K562 (cell line): ENCODE measurements at regions not wholly inside any gene's neighbourhood (a gene's known extent, or its start where the extent isn't known, plus 50 kb on each side); places are given as distances from the start of the nearest gene placed in this dataset.
A peak's percentile ranks its signal among the peaks of the same experiment; 100 is the strongest.

Experiments
- ATAC-seq: fragments of 200-7000 bp; cut with Tn5 transposase; 3 replicates; pipeline ENCODE4 v1.9.1; 2020; ENCODE audit warnings: moderate library complexity
- BruUV-seq: library from RNA; stranded (reverse); fragments of 400-500 nt; replicated peaks from 2 replicates; lab custom pipeline; 2021; lab: Mats Ljungman, UMichigan
- CTCF ChIA-PET: fragments of 300-600 bp; formaldehyde crosslinking; extraction: SDS; loops from one replicate; lab custom pipeline; 2021; ENCODE audit warnings: low intra/inter-chr PET ratio; lab: Yijun Ruan, JAX
- POLR2A ChIA-PET: fragments of 300-600, 350-650 bp; sonication (Branson Sonifier 250); formaldehyde crosslinking; extraction: SDS; loops from one replicate; lab custom pipeline; 2021; ENCODE audit warnings: antibody characterized with exemption, inconsistent platforms; lab: Yijun Ruan, JAX
- DNase-seq, 4 experiments: peaks; one replicate each; pipeline versions ENCODE4 v3.0.0 to v3.0.0-alpha.2; 2011 to 2018; ENCODE audit warnings: low spot score in 3 of 4, mixed read lengths in 3 of 4; ENCODE audit errors: extremely low read depth in 1 of 4
- FAIRE-seq: peaks from 2 replicates; lab custom pipeline; 2011; peaks lifted over from hg19 to GRCh38; lab: Jason Lieb, UNC
- H2AFZ ChIP-seq: 2 replicates; pipeline ENCODE4 v1.6.0; 2011; ENCODE audit warnings: low read depth, low read length, control low read depth, inconsistent platforms
- H3K27ac ChIP-seq: fragments of 200-600 bp; 3 replicates; pipeline ENCODE4 v1.8.0; 2011; ENCODE audit warnings: low read depth, mild to moderate bottlenecking, control low read depth, inconsistent platforms, low read length, moderate library complexity, mixed read lengths; ENCODE audit errors: extremely low read depth
- H3K27me3 ChIP-seq, 2 experiments: fragments of 300-600 bp in 1 of 2; 2 replicates in 1 of 2; 3 replicates in 1 of 2; pipeline versions ENCODE4 v1.6.0 to v1.8.0; 2011; ENCODE audit warnings: inconsistent platforms in 2 of 2, low read length in 2 of 2, mild to moderate bottlenecking in 1 of 2, mixed read lengths in 1 of 2, moderate library complexity in 1 of 2; ENCODE audit not compliant: control insufficient read depth in 2 of 2, insufficient read depth in 2 of 2
- H3K36me3 ChIP-seq: fragments of 300-600 bp; 3 replicates; pipeline ENCODE4 v1.8.0; 2011; ENCODE audit warnings: mild to moderate bottlenecking, low read length, inconsistent platforms; ENCODE audit not compliant: control insufficient read depth, insufficient read depth
- H3K4me1 ChIP-seq, 2 experiments: fragments of 200-600 bp in 1 of 2; replicated peaks in 1 of 2; 2 replicates in 1 of 2; 3 replicates in 1 of 2; pipeline versions ENCODE4 v1.5.1 to v1.8.0; 2011; ENCODE audit warnings: inconsistent platforms in 2 of 2, low read length in 2 of 2, mild to moderate bottlenecking in 1 of 2, mixed read lengths in 1 of 2, moderate library complexity in 1 of 2; ENCODE audit not compliant: control insufficient read depth in 2 of 2, insufficient read depth in 2 of 2
- H3K4me2 ChIP-seq: 2 replicates; pipeline ENCODE4 v1.6.1; 2011; ENCODE audit warnings: low read length, control low read depth, inconsistent platforms, mixed read lengths; ENCODE audit not compliant: insufficient read depth
- H3K4me3 ChIP-seq: fragments of 200-600 bp; sonication (generic), shearing (Covaris generic); 2 replicates; pipeline ENCODE4 v1.5.1; 2016; ENCODE audit warnings: control low read depth, inconsistent platforms
- H3K79me2 ChIP-seq: fragments of 200-600 bp; 3 replicates; pipeline ENCODE4 v1.8.0; 2011; ENCODE audit warnings: low read length, inconsistent platforms; ENCODE audit not compliant: control insufficient read depth, insufficient read depth
- H3K9ac ChIP-seq, 2 experiments: 2 replicates each; pipeline versions ENCODE4 v1.6.0 to v1.6.1; 2011; ENCODE audit warnings: low read depth in 2 of 2, low read length in 2 of 2, control low read depth in 1 of 2, inconsistent platforms in 1 of 2, mild to moderate bottlenecking in 1 of 2, mixed read lengths in 1 of 2; ENCODE audit not compliant: insufficient read depth in 1 of 2
- H3K9me1 ChIP-seq: one replicate; pipeline ENCODE4 v1.6.0; 2011; ENCODE audit warnings: inconsistent platforms, mild to moderate bottlenecking, low read length, moderate library complexity; ENCODE audit not compliant: control insufficient read depth, insufficient read depth
- H3K9me3 ChIP-seq: replicated peaks from 2 replicates; pipeline ENCODE4 v1.5.1; 2011; ENCODE audit warnings: low read depth, low read length, inconsistent platforms; ENCODE audit not compliant: control insufficient read depth, insufficient read depth
- H4K20me1 ChIP-seq: replicated peaks from 2 replicates; pipeline ENCODE4 v1.6.1; 2011; ENCODE audit warnings: low read length, inconsistent platforms, mixed read lengths; ENCODE audit not compliant: control insufficient read depth, insufficient read depth
- CBX3 ChIP-seq, 2 experiments: IDR thresholded peaks; 1 replicate in 1 of 2; 2 replicates in 1 of 2; pipeline ENCODE4 v1.6.1; 2012; ENCODE audit warnings: inconsistent platforms in 2 of 2, low read length in 2 of 2, borderline replicate concordance in 1 of 2, control low read depth in 1 of 2
- CBX5 ChIP-seq: IDR thresholded peaks from 2 replicates; pipeline ENCODE4 v1.6.1; 2014; ENCODE audit warnings: low read depth, borderline replicate concordance
- GATA2 ChIP-seq: sonication (generic); formaldehyde crosslinking; IDR thresholded peaks from 2 replicates; pipeline ENCODE4 v1.4.0; 2020; ENCODE audit warnings: mild to moderate bottlenecking, missing genetic modification reagents
- KDM4B ChIP-seq, 2 experiments: fragments of 450-650 bp in 1 of 2; sonication (generic) in 1 of 2; IDR thresholded peaks; 2 replicates each; pipeline ENCODE4 v1.6.1; 2016 to 2017; ENCODE audit warnings: borderline replicate concordance in 2 of 2, antibody characterized with exemption in 1 of 2, low read depth in 1 of 2, mild to moderate bottlenecking in 1 of 2
- NFRKB ChIP-seq: fragments of 450-650 bp; IDR thresholded peaks from 2 replicates; pipeline ENCODE4 v1.6.1; 2016; ENCODE audit warnings: low read depth
- ZFP30 ChIP-seq: fragments of 250-450 bp; sonication (Bioruptor Pico); IDR thresholded peaks from 2 replicates; pipeline ENCODE4 v1.8.0; 2022; ENCODE audit warnings: moderate library complexity, mild to moderate bottlenecking, inconsistent platforms, borderline replicate concordance
- WGBS: fragments of 100-300 bp; shearing (Covaris generic); methylation state at CpG from one replicate; pipeline ENCODE4 v1.1.6; 2016; ENCODE audit warnings: low coverage, mixed read lengths; ENCODE audit not compliant: insufficient coverage; ENCODE audit errors: missing lambda C conversion rate; 5-methylcytosine and 5-hydroxymethylcytosine counted together
- in situ Hi-C: fragments of 300-500 bp; cut with MboI; formaldehyde crosslinking; loops from 4 replicates; pipeline ENCODE4 v1.15.0; 2018; ENCODE audit warnings: inconsistent platforms, mixed read lengths
- intact Hi-C: fragments of 100-400 bp; cut with micrococcal nuclease; formaldehyde crosslinking; loops from 2 replicates; pipeline ENCODE4 v1.14.2; 2022
- TF ChIP-seq, protein P1 (sequence below): fragments of 450-650 bp; IDR thresholded peaks from 2 replicates; pipeline ENCODE4 v1.6.1; 2018; ENCODE audit warnings: mild to moderate bottlenecking, low read depth; ENCODE audit not compliant: partially characterized antibody
- TF ChIP-seq, protein P2 (sequence below): fragments of 450-650 bp; IDR thresholded peaks from 2 replicates; pipeline ENCODE4 v1.6.1; 2018; ENCODE audit not compliant: partially characterized antibody
- TF ChIP-seq, protein P3 (sequence below), 2 experiments: fragments of 250-450 bp in 1 of 2; fragments of 450-650 bp in 1 of 2; sonication (Bioruptor Pico) in 1 of 2; IDR thresholded peaks; 2 replicates each; pipeline versions ENCODE4 v1.6.1 to v1.8.0; 2016 to 2021; ENCODE audit warnings: mild to moderate bottlenecking in 2 of 2, moderate library complexity in 2 of 2, missing compliant biosample characterization in 1 of 2, missing genetic modification characterization in 1 of 2

DNA sequence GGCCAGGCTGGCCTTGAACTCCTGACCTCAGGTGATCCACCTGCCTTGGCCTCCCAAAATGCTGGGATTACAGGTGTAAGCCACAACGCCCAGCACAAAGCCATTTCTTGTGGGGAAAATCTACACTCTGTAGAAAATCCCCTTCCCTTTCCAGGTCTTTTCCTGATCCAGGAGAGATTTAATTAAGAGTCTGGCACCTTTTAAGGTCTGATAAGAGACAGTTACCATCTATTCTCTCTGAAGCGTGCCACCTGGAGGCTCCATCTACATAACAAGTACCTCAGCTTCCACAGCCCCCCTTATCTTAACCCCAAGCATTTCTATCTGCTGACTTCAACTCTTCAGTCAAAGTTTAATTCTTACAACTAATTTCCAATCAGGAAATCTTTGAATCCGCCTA lies 71.4 kb upstream of the CDK20 start:
- H4K20me1 ChIP-seq, result no peaks in the 10 kb centered on the region
- H2AFZ ChIP-seq, result no peak overlapping the region
- ATAC-seq (no peak), FAIRE-seq (no peak), DNase-seq (no peak)
- H3K9me1 ChIP-seq, result no peaks in the 10 kb centered on the region
- H3K9me3 ChIP-seq, result no peaks in the 10 kb centered on the region
- TF ChIP-seq ZFP30, result no peak
- no peak for TF ChIP-seq NFRKB
- CTCF ChIA-PET, result no interaction called here
- intact Hi-C loops (loop anchor here (10.0 kb wide), 1 partner anchor 361 kb away; no protein-coding TSS in a partner anchor), in situ Hi-C loops (no loop called here)
- H3K27ac ChIP-seq, result no peak overlapping the region
- no peaks in the 10 kb centered on the region for H3K27me3 ChIP-seq
- H3K4me2 ChIP-seq, result no peak overlapping the region
- POLR2A ChIA-PET, result interaction anchor here (0.6 kb wide), 1 partner anchor 388 kb away, joined by 4 read pairs; no protein-coding TSS in a partner anchor
- no peak overlapping the region for H3K4me3 ChIP-seq
- no peak overlapping the region for H3K9ac ChIP-seq
- H3K4me1 ChIP-seq, result no peaks in the 10 kb centered on the region
- 0% methylated on average over 3 of the region's 3 CpGs for WGBS
- no TSS peak for BruUV-seq
- no peaks in the 10 kb centered on the region for H3K79me2 ChIP-seq
- H3K36me3 ChIP-seq, result no peaks in the 10 kb centered on the region

DNA sequence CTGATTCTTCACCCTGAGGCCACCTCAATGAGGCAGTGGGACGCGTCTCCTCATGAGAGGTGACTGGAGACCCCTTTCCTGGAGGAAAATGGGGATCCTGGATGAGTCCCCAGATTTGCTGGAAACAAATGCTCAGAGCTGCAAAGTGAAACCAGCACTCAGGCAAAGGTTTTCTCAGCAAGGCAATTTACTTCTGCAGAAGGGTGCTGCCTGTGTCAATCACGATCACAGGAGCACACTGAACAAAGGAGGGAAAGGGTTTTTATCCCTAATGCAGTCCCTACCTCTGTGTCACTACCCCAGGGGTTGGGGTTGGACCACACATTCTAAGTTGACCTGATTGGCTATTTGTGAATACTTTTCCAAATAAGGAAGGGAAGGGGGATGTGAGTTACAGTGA lies 69.9 kb upstream of the CDK20 start:
- Histone ChIP-seq H4K20me1 (no peaks in the 10 kb centered on the region), H3K4me2 (no peak overlapping the region), H3K9me3 (no peaks in the 10 kb centered on the region), H3K36me3 (no peaks in the 10 kb centered on the region), H3K27me3 (no peaks in the 10 kb centered on the region), H3K9ac (no peak overlapping the region), H2AFZ (no peak overlapping the region), H3K4me1 (no peaks in the 10 kb centered on the region), H3K9me1 (no peaks in the 10 kb centered on the region), H3K4me3 (no peak overlapping the region), H3K27ac (no peak overlapping the region), H3K79me2 (no peaks in the 10 kb centered on the region)
- WGBS, result 0% methylated on average over 3 of the region's 3 CpGs
- intact Hi-C loops, result loop anchor here (5.0 to 10.0 kb wide), 2 partner anchors 137 to 359 kb away; no protein-coding TSS in a partner anchor
- ChIA-PET CTCF (no interaction called here), POLR2A (no interaction called here)
- TF ChIP-seq, protein P1, sequence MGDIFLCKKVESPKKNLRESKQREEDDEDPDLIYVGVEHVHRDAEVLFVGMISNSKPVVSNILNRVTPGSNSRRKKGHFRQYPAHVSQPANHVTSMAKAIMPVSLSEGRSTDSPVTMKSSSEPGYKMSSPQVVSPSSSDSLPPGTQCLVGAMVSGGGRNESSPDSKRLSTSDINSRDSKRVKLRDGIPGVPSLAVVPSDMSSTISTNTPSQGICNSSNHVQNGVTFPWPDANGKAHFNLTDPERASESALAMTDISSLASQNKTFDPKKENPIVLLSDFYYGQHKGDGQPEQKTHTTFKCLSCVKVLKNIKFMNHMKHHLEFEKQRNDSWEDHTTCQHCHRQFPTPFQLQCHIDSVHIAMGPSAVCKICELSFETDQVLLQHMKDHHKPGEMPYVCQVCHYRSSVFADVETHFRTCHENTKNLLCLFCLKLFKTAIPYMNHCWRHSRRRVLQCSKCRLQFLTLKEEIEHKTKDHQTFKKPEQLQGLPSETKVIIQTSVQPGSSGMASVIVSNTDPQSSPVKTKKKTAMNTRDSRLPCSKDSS, result peak; percentile 72
- TF ChIP-seq CBX5 (peak; percentile 65; the same call in 1 of the 2 replicates), KDM4B (IDR thresholded peaks at IDR 0.05; ENCODE audit: borderline replicate concordance in 2 of 2, low read depth in 1 of 2) (no peak), CBX3 (IDR thresholded peaks at IDR 0.05; ENCODE audit: borderline replicate concordance in 1 of 2, low read length in 2 of 2) (0 out of 3 replicates have a peak, but pooled peaks of 1 of the 2 experiments have one; percentile 43), GATA2 (CRISPR knock-in tag) (no peak)
- TF ChIP-seq, protein P2, sequence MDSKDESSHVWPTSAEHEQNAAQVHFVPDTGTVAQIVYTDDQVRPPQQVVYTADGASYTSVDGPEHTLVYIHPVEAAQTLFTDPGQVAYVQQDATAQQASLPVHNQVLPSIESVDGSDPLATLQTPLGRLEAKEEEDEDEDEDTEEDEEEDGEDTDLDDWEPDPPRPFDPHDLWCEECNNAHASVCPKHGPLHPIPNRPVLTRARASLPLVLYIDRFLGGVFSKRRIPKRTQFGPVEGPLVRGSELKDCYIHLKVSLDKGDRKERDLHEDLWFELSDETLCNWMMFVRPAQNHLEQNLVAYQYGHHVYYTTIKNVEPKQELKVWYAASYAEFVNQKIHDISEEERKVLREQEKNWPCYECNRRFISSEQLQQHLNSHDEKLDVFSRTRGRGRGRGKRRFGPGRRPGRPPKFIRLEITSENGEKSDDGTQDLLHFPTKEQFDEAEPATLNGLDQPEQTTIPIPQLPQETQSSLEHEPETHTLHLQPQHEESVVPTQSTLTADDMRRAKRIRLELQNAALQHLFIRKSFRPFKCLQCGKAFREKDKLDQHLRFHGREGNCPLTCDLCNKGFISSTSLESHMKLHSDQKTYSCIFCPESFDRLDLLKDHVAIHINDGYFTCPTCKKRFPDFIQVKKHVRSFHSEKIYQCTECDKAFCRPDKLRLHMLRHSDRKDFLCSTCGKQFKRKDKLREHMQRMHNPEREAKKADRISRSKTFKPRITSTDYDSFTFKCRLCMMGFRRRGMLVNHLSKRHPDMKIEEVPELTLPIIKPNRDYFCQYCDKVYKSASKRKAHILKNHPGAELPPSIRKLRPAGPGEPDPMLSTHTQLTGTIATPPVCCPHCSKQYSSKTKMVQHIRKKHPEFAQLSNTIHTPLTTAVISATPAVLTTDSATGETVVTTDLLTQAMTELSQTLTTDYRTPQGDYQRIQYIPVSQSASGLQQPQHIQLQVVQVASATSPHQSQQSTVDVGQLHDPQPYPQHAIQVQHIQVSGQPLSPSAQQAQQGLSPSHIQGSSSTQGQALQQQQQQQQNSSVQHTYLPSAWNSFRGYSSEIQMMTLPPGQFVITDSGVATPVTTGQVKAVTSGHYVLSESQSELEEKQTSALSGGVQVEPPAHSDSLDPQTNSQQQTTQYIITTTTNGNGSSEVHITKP, result no peak
- TF ChIP-seq, protein P3, sequence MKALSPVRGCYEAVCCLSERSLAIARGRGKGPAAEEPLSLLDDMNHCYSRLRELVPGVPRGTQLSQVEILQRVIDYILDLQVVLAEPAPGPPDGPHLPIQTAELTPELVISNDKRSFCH (CRISPR knock-in tag; IDR thresholded peaks at IDR 0.05), result no peak
- TF ChIP-seq, protein P3 (tag; IDR thresholded peaks at IDR 0.05), result no peak
- no peak for DNase-seq
- in situ Hi-C loops, result no loop called here
- BruUV-seq, result no TSS peak
- no peak for FAIRE-seq
- ATAC-seq, result no peak
